GM19043 (cell line): ENCODE measurements at regions not wholly inside any gene's neighbourhood (a gene's known extent, or its start where the extent isn't known, plus 50 kb on each side); places are given as distances from the start of the nearest gene placed in this dataset.
A peak's percentile ranks its signal among the peaks of the same experiment; 100 is the strongest.

Experiments used
- ATAC-seq: cut with Tn5 transposase; IDR thresholded peaks from one replicate; pipeline ENCODE4 v1.9.1; 2021; ENCODE audit warnings: low read depth; ENCODE audit not compliant: unreplicated experiment

DNA sequence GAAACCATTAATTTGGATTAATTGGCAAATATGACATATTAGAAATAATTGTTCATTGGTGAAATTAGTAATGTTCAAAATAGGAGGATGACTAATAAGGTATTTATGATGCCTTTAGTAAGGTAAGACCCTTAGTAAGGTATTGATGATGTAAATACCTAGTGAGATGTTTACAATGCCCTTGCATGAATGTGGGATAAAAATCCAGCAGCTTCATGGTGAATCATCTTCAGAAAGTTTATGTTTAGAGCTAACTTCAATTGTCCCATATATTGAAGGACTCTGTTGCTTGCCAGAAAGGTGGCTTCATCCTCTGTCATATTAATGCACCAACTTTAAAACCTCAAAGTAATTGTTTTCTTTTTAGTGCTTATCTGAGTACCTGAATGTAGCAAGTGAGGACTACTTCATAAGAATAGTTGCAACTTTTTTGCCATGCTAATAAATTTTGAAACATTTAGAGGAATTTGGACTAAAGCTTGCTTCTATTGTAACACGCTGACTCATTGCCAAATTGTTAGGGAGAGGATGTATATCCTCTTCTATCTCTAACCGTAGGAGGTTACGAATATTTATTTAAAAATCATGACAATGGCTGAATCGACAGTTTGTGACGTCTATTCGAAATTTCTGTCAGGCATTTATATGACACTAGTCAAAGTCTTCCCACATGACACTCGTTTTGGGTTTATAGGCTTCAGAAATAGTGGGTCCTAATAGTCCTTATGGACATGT is 174.1 kb upstream of the HS3ST1 start:
- ATAC-seq = no peak

- ATAC-seq = no peak
Observed at GRCh38 chr4:11599064-11599463, 170.4 kb upstream of the HS3ST1 start.

DNA sequence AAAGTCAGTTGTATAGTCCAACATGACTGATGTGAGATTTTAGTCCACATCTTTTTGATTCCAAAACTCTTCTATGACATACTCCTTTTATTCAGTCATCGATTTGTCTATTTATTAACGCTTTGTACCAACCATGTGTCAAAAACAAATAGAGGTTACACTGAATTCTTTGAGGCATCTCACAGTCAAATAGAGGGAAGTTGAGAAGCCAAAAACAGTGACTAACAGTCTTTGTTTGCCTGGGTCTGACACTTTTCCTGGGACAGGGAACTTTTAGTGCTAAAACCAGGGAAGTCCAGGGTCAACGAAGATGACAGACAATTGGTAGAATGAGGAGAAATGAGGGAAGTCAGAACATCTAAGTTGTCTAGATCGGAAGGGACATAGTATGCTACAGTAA is 169.9 kb upstream of the HS3ST1 start:
- no peak for ATAC-seq

DNA sequence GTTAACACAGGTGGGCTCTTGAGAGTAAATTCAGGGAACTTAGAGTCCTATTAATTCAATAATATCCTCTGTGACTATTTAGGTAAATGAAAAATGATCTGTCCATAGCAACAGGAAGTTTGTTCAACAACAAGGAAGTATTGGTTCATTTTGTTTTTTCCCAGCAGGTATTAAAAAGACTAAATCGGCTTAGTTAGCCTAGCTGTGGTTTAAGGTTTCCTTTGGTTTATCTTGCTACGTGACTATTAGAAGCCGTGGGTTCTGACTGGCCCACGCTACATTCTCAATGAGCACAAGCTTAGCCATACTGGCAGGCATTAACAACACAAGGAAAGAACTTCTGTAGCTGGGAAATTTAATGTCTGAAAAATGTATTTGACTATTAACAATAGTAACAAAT is 168.8 kb upstream of the HS3ST1 start:
- no peak for ATAC-seq

DNA sequence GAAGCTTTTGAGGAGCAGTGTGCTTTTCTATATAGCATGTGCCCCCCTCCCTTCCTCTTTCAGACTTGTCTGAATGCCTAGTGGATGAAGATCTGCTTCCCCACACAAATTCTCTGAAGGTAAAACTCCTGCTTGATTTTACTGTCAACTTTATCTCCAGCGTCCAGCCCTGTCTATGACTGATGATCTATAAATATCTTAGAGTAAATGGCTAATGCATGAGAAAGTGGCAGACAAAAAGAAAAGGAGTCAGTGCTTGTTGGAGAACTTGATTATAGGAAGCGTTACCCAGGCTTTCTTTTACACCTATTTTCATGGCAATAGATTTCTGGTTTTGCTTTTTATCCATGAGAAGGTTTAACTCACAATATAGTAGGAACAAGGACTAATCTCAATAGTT is 168.3 kb upstream of the HS3ST1 start:
- no peak for ATAC-seq

DNA sequence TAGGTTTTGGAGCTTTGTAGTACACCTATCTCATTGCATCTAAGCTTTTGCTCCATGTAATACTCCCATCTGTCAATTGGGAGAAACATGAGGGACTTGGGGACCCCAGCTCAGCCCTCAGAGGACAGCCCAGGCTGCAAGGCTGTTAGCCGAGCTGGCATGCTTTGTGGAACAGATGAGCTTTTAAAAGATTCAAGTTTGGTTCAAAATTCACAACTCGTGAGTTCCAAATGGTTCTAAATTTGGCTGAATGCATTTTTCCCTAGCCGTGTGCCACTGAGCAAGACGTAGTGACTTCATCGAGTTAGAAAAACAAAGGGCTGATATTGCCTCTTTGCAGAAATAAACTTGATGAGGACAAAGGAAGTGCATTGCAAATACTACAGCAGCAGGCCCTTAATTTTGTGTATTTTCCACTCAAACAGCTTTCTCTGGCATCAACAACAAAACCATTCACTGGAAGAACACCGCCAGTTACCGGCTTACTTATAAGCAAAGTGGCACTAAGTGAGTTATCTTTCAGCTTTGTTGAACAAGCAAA is 165.0 kb upstream of the HS3ST1 start:
- ATAC-seq = no peak

- ATAC-seq = no peak
Observed at GRCh38 chr4:11592276-11592675, 163.6 kb upstream of the HS3ST1 start.

DNA sequence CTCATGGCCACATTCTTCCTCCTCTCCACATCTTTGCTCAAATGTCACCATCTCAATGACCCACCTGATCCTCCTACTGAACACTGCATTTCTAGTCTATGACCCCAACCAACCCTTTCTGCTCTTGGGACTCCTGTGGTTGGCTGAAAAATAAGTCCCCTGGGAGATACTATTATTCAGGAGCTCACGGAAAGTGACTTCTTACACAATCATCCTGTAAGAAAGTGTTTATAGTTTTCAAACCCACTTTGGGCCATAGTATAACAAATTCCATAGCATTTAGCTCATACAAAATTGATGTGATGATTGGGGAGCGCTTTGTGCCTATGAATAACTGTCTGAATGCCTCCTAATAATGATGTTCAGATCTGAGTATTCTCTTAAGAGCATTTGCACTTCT is 161.4 kb upstream of the HS3ST1 start:
- ATAC-seq = no peak

- ATAC-seq = no peak
Observed at GRCh38 chr4:11589676-11590075, 161.0 kb upstream of the HS3ST1 start.

DNA sequence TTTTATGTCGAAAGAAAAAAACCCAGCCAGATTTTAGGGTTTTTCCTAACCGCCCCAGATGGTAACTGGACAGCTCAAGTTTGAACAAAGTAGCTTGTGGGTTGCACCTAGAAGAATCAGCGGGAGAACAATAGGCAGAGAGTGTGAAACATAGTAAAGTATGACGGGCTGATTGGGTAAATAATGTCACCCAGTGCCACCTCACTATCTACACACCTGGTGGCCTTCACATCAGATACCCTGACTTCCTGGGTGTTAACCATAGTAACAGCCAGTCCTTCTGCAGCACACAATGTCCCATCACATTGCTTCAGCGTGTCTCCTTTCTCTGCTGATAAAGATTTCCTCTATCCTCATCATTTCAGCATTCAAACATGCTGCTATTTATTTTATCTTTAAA is 159.1 kb upstream of the HS3ST1 start:
- ATAC-seq = no peak

GRCh38 chr4:11585506-11585905 is 156.8 kb upstream of the HS3ST1 start:
- no peak for ATAC-seq

DNA sequence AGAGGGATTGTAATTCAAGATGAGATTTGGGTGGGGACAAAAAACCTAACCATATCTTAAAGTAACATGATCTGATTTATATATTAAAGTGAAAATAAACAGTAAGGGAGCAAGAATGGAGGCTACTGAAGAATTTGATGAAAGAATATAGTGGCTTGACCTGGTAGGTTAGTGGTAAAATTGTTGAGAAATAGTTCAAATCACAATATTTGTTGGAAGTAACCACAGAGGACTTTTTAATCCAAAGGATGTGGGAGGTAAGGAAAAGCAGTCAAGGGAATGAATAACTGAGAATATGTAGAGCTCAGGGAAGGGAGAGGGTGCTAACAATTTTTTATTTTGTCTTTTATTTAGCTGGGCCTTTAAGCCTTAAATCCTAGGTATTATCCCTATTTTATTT is 139.8 kb upstream of the HS3ST1 start:
- ATAC-seq = no peak

- peak; percentile 70 for ATAC-seq
Observed at GRCh38 chr4:11566444-11567022, 137.8 kb upstream of the HS3ST1 start.

DNA sequence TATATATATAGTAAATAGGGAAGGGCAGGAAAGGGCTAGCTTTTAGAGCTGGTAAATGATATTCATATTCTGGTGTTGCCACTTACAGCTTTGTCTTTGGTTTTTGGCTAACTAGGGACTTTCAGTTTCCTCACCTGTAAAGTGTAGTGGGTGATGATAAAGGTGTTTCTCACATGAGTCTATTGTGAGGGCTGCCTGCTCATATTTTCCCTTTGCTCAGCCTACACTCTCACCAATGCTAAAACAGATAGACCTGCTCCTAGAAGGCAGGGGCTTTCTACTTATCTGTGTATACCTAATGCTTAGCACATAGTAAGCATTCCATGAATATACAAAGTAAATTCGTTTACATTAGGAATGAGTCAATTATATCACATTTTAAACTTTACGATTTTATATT is 137.2 kb upstream of the HS3ST1 start:
- no peak for ATAC-seq

DNA sequence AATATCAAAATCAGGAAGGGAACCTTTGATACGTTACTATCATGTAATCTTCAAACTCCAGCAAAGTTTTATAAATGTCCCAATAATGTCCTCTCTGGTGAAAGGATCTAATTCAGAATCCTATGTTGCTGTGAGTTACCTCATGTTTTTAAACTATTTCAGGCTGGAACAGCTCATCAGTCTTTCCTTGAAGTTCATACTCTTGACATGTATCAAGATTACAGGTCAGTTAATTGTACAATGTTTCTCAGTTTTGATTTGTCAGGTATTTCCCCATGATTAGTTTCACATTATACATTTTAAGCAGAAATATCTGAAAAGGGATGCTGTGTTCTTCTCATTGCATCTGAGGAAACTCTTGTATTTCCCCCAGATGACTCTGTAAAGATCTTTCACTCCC is 136.5 kb upstream of the HS3ST1 start:
- ATAC-seq = no peak

DNA sequence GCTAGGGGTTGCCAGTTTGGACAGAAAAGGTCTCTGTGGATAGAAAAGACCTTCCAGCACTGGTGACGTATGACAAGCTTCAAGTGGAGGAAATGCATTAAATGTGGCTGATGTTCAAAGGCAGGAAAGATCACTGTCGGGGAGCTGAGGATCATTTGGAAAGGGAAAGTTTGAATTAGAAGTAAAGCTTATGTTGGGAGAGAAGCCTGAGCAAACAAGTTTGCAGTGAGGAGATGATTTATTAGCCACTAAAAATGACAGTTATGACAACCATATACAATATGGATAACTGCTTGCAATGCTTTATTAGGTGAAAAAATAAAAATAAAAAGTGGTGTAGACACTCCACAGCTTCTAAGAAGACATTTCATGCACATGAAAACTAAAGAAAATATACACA is 135.3 kb upstream of the HS3ST1 start:
- no peak for ATAC-seq

DNA sequence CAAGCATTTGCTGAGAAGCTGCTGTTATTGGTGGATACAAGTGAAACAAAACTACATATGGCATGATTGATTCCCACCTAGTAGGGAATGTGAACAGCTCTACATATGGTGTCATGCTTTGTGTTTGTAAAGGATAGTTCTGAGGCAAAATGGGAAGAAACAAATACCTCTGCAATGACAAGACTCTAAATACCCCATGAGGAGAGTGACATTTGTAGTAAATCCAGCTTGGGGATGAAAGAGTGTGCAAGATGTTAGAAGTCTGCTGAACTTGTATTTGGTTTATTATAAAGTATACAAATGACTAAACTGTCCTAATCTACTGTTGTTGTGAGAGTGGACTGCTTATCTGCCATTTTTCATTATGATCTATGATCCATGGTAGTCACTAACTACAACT is 120.8 kb upstream of the HS3ST1 start:
- no peak for ATAC-seq

GRCh38 chr4:11548597-11549082 is 119.9 kb upstream of the HS3ST1 start:
- ATAC-seq = peak; percentile 95

DNA sequence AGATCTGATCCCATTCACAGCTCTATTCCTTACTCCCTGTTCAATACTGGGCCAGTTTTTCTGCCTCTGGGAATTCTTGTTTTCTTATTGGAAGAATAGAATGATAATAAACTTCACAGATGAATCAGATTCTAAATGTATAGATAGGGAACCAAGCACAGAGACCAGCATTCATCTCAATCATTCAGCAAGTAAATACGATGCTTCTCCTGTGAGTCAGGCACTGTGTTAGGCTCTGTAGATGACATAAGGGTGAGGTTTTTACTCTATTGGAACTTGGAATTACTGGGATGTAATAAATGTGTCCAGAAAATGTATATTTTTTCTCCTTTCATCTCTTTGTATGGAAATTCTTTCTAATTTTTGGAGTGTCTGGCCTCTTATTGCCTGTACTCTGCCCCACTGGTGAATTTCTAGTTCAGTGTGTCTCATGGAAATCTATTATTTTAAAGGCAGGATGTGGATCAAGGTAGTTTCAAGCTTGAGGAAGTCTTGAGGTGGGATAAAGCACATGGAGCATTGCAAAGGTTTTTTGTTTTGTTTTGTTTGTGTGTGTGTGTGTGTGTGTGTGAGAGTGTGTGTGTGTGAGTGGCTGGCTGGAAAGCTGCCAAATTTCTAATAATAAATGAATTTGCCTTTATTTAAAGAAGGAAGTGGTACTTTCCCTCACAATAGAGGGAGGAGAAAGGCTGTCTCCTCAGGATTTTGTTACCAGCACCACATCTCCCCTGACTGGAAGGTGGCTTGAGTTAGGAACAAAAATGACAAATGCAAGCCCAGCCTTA is 117.9 kb upstream of the HS3ST1 start:
- ATAC-seq = no peak

DNA sequence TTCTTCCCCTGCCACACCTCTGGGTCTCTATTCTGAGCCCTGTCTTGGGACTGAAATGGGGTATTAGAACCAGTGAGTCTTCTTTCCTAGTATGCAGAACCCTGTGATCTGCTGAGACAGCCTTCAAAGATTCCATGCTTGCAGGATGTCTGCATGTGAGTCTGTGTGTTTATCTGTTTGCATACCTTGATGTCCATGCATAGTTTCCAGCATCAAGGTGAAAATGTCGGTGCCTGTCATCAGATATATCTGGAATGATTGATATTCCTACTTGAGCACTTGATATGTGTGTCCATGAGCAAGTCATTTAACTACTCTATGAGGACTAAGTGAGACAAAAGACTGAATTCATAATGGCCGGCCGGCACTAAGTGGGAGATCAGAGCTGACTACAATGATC is 117.0 kb upstream of the HS3ST1 start:
- ATAC-seq = no peak

GRCh38 chr4:11544211-11544610 is 115.5 kb upstream of the HS3ST1 start:
- ATAC-seq = no peak
